WTC11 (cell line): ENCODE measurements at regions not wholly inside any gene's neighbourhood (a gene's known extent, or its start where the extent isn't known, plus 50 kb on each side); places are given as distances from the start of the nearest gene placed in this dataset.

Experiments
- GTF2I ChIP-seq: fragments of 250-450 bp; sonication (Bioruptor Pico); conservative IDR thresholded peaks from 2 replicates; pipeline ENCODE4 v1.4.0; 2021; ENCODE audit warnings: mild to moderate bottlenecking
- JAZF1 ChIP-seq: fragments of 250-450 bp; sonication (Bioruptor Pico); IDR thresholded peaks from 2 replicates; pipeline ENCODE4 v1.9.0; 2021; ENCODE audit warnings: moderate library complexity, mild to moderate bottlenecking, inconsistent platforms
- MYBL2 ChIP-seq: sonication (generic); formaldehyde crosslinking; IDR thresholded peaks from 2 replicates; pipeline ENCODE4 v1.8.1; 2023; ENCODE audit warnings: mild to moderate bottlenecking, moderate library complexity, missing genetic modification reagents
- NFE2L1 ChIP-seq: sonication (generic); formaldehyde crosslinking; IDR thresholded peaks from 2 replicates; pipeline ENCODE4 v1.8.1; 2023; ENCODE audit warnings: missing genetic modification reagents
- NR3C1 ChIP-seq: sonication (generic); formaldehyde crosslinking; conservative IDR thresholded peaks from 2 replicates; pipeline ENCODE4 v1.8.1; 2023; ENCODE audit warnings: low read depth, mild to moderate bottlenecking, missing genetic modification reagents
- TF ChIP-seq, protein P1 (sequence below): sonication (generic); formaldehyde crosslinking; IDR thresholded peaks from 2 replicates; pipeline ENCODE4 v1.8.0; 2022; ENCODE audit warnings: mild to moderate bottlenecking, missing genetic modification reagents
- TF ChIP-seq, protein P2 (sequence below): fragments of 200-600 bp; IDR thresholded peaks from 2 replicates; pipeline ENCODE4 v1.8.0; 2022; ENCODE audit warnings: antibody characterized with exemption
- TF ChIP-seq, protein P3 (sequence below): sonication (generic); formaldehyde crosslinking; conservative IDR thresholded peaks from 2 replicates; pipeline ENCODE4 v1.8.1; 2023; ENCODE audit warnings: mild to moderate bottlenecking, low read depth, missing genetic modification reagents, moderate library complexity
- TF ChIP-seq, protein P4 (sequence below): sonication (generic); formaldehyde crosslinking; IDR thresholded peaks from 2 replicates; pipeline ENCODE4 v1.8.0; 2022; ENCODE audit warnings: mild to moderate bottlenecking, missing genetic modification reagents
- TF ChIP-seq, protein P5 (sequence below): sonication (generic); formaldehyde crosslinking; IDR thresholded peaks from 2 replicates; pipeline ENCODE4 v1.8.1; 2023; ENCODE audit warnings: mild to moderate bottlenecking, missing genetic modification reagents
- TF ChIP-seq, protein P6 (sequence below): sonication (generic); formaldehyde crosslinking; IDR thresholded peaks from 2 replicates; pipeline ENCODE4 v1.8.1; 2022; ENCODE audit warnings: mild to moderate bottlenecking, missing genetic modification reagents, moderate library complexity, borderline replicate concordance

DNA sequence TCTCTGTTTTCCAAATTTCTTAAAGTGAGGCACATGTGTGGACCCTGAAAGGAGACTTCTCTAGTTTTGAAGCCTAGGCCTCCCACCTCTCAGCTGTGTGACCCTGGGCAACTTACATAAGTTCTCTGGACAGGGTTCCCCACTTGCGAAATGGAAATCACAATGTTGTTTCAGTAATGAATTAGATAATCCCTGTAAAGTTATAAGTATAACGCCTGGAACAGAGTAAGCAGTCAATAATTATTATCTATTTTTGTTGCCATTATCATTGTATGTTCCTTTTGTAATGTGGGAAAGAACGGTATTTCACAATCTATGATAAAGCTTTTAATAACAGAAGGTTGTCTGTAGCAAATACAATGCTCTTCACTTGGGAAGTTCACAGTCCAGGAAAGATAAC lies 437.3 kb upstream of the ZNF507 start:
- TF ChIP-seq, protein P1, sequence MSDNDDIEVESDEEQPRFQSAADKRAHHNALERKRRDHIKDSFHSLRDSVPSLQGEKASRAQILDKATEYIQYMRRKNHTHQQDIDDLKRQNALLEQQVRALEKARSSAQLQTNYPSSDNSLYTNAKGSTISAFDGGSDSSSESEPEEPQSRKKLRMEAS (CRISPR knock-in tag) = no peak
- TF ChIP-seq JAZF1 (CRISPR knock-in tag) = no peak
- TF ChIP-seq, protein P2, sequence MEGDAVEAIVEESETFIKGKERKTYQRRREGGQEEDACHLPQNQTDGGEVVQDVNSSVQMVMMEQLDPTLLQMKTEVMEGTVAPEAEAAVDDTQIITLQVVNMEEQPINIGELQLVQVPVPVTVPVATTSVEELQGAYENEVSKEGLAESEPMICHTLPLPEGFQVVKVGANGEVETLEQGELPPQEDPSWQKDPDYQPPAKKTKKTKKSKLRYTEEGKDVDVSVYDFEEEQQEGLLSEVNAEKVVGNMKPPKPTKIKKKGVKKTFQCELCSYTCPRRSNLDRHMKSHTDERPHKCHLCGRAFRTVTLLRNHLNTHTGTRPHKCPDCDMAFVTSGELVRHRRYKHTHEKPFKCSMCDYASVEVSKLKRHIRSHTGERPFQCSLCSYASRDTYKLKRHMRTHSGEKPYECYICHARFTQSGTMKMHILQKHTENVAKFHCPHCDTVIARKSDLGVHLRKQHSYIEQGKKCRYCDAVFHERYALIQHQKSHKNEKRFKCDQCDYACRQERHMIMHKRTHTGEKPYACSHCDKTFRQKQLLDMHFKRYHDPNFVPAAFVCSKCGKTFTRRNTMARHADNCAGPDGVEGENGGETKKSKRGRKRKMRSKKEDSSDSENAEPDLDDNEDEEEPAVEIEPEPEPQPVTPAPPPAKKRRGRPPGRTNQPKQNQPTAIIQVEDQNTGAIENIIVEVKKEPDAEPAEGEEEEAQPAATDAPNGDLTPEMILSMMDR = no peak
- TF ChIP-seq, protein P3, sequence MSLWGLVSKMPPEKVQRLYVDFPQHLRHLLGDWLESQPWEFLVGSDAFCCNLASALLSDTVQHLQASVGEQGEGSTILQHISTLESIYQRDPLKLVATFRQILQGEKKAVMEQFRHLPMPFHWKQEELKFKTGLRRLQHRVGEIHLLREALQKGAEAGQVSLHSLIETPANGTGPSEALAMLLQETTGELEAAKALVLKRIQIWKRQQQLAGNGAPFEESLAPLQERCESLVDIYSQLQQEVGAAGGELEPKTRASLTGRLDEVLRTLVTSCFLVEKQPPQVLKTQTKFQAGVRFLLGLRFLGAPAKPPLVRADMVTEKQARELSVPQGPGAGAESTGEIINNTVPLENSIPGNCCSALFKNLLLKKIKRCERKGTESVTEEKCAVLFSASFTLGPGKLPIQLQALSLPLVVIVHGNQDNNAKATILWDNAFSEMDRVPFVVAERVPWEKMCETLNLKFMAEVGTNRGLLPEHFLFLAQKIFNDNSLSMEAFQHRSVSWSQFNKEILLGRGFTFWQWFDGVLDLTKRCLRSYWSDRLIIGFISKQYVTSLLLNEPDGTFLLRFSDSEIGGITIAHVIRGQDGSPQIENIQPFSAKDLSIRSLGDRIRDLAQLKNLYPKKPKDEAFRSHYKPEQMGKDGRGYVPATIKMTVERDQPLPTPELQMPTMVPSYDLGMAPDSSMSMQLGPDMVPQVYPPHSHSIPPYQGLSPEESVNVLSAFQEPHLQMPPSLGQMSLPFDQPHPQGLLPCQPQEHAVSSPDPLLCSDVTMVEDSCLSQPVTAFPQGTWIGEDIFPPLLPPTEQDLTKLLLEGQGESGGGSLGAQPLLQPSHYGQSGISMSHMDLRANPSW (CRISPR knock-in tag) = no peak
- TF ChIP-seq, protein P4, sequence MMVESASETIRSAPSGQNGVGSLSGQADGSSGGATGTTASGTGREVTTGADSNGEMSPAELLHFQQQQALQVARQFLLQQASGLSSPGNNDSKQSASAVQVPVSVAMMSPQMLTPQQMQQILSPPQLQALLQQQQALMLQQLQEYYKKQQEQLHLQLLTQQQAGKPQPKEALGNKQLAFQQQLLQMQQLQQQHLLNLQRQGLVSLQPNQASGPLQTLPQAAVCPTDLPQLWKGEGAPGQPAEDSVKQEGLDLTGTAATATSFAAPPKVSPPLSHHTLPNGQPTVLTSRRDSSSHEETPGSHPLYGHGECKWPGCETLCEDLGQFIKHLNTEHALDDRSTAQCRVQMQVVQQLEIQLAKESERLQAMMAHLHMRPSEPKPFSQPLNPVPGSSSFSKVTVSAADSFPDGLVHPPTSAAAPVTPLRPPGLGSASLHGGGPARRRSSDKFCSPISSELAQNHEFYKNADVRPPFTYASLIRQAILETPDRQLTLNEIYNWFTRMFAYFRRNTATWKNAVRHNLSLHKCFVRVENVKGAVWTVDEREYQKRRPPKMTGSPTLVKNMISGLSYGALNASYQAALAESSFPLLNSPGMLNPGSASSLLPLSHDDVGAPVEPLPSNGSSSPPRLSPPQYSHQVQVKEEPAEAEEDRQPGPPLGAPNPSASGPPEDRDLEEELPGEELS (CRISPR knock-in tag) = no peak
- TF ChIP-seq GTF2I (CRISPR knock-in tag) = no peak
- TF ChIP-seq, protein P5, sequence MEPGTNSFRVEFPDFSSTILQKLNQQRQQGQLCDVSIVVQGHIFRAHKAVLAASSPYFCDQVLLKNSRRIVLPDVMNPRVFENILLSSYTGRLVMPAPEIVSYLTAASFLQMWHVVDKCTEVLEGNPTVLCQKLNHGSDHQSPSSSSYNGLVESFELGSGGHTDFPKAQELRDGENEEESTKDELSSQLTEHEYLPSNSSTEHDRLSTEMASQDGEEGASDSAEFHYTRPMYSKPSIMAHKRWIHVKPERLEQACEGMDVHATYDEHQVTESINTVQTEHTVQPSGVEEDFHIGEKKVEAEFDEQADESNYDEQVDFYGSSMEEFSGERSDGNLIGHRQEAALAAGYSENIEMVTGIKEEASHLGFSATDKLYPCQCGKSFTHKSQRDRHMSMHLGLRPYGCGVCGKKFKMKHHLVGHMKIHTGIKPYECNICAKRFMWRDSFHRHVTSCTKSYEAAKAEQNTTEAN = no peak
- TF ChIP-seq NR3C1 (CRISPR knock-in tag) = no peak
- no peak for TF ChIP-seq MYBL2 (CRISPR knock-in tag)
- TF ChIP-seq NFE2L1 (CRISPR knock-in tag) = no peak
- TF ChIP-seq, protein P6, sequence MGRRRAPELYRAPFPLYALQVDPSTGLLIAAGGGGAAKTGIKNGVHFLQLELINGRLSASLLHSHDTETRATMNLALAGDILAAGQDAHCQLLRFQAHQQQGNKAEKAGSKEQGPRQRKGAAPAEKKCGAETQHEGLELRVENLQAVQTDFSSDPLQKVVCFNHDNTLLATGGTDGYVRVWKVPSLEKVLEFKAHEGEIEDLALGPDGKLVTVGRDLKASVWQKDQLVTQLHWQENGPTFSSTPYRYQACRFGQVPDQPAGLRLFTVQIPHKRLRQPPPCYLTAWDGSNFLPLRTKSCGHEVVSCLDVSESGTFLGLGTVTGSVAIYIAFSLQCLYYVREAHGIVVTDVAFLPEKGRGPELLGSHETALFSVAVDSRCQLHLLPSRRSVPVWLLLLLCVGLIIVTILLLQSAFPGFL (CRISPR knock-in tag) = no peak
